ENCODE measurements at regions not wholly inside any gene's neighbourhood (a gene's known extent, or its start where the extent isn't known, plus 50 kb on each side); places are given as distances from the start of the nearest gene placed in this dataset.

DNA sequence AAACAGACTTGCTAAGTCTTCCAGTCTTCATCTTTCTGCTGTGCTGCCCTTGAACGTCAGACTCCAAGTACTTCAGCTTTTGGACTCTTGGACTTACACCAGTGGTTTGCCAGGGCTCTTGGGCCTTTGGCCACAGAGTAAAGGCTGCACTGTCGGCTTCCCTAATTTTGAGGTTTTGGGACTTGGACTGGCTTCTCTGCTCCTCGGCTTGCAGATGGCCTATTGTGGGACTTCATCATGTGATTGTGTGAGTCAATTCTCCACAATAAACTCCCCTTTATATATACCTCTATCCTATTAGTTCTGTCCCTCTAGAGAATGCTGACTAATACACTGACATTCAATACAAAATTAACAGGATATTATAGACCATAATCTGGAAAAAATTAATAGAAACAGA, 628.1 kb downstream of the PLPP3 start:
- DNase-seq = no peak

DNA sequence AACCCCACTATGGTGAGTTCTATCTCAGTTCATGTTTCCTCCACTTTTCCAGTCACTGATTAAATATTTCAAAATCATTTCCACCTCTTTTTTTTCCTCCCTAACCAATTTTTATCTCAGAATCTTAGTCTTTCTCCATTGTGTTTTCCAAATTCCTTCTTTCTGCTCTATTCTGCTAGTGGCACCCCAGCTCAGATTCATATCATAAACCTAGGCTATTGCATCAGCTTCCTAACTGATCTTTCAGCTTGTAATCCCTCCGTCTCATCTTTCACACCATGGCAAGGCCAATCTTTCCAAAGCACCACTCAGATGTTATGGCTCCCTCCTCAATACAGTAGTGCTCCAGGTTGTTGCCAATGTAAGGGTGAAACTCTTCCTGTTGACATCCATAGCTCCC, 631.9 kb downstream of the PLPP3 start:
- DNase-seq = no peak

DNA sequence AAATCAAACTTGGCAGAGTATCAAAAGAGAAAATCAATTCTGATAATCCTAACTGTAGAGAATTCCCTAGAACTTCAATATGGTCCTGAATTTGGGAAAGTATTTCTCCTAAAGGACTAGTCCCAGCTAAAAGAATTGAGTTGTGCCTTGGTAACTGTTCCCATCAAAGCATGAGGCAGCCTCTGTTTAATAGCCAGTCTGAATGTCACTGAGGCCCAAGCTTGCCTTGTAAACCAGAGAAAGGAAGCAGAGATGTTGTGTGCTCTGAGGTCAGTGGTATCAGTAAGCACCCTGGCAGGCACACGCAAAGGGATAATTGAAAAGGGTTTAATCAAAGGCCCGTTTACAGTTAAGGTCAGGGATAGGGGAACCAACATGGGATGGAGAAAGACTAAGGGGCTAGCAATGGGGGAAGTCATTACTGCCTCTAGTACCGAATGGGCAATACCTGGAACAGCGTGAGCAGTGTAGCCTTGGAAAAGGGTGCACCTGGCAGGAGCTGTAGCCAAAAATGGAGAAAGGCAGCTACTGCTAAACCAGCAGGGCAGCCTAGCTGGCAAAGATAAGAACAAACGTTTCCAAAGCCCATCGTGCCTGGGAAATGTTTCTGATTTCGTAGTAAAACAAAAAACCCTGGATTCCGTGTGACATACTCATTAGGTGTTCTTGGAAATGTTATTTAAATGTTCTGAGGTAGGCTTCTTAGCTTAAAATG, 635.5 kb downstream of the PLPP3 start:
- no peak for DNase-seq

DNA sequence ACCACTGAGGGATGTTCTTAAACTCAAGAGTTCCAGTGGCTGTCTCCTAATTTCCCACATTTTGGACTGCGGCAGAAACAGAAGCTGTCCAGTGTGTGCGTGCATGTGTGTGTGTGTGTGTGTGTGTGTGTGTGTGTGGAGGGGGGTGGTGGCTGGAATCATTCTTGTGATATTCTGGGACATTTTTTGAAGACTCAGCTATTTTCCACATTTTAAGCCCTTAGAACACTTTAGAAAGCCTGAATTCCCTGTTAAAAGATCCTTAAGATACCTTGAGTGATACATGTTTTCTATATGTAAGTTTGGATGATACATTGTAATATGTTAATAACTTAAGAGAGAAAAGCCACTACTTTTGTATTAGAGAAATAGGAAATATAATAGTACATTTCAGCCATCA, 636.4 kb downstream of the PLPP3 start:
- DNase-seq = no peak

DNA sequence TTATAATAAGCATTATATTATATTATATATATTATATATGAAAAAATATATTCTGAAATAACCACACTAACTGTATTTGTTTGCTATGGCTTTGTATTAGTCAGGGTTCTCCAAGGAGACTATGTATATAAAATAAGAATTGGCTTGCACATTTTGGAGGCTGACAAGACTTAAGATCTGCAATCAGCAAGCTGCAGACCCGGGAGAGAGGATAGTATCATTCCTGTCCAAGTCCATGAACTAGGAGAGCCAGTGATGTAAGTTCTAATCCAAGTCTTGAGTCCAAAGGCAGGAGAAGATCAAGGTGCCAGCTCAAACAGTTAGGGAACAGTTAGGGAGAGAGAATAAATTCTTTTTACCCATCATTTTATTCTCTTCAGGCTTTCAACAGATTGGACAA, 639.5 kb downstream of the PLPP3 start:
- no peak for DNase-seq

DNA sequence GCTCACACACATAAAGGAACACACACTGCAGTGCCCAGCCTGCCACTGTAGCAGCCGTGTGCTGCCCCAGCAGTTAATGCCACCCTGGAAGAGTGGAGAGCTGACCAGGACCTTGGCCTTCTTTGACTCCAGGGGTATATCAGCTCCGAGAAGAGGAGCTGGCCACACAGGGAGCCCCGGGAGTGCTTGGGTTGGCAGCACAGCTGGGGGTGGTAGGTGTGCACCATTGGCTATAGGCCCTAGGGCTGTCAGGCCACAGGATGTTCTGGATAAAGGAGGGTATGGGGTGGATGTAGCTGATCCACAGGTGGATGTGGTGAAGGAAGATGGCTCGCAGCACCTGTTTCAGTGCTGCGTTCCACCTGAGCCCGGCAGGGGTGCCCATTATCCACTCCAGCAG, 640.5 kb downstream of the PLPP3 start:
- DNase-seq = no peak

DNA sequence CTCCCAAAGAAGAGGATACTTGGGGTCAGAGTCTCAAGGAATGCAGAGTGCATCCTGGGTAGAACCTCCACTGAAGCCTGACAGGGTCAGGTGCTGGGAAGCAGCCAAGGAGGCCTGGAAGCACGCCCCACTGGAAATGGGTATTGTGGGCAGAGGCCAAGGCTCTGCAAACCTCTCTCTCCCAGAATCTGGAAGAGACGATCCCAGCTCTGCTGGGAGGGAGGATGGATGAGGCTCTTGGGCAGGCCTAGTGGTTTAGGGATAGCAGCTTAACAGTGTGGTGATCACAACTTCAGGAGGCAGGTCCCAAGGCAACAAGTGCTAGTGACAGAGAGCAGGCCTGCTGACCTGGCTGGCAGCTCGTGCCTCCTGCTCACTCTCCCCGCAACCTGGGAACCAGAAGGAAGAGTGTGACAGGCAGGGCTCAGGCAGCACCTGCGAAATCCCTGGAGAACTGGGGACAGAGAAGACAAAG, 641.0 kb downstream of the PLPP3 start:
- no peak for DNase-seq

DNA sequence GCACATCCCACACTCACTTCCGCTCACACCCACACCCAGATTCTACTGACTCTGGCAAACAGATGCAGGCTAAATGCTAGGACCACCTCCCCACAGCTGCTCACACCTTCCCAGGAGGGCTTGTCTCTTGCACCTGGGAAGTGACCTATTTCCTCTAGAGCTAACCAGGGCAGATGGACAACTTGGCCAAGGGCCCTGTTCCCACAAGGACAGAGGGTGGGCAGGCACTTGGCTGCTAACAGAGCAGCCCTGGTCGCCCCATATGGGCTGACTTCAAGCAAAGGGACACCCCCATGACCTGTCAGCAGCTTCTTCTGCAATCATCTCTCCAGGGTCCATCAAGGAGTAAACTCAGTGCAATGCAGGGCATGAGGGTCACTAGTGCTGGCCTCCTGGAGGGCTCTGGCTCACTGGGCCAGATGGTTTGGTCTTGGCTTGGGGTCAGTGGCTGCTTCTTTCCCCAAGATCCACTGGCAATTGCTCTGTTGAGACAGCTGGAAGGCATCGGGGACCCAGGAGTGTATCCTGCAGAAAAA, 641.5 kb downstream of the PLPP3 start:
- DNase-seq = no peak

DNA sequence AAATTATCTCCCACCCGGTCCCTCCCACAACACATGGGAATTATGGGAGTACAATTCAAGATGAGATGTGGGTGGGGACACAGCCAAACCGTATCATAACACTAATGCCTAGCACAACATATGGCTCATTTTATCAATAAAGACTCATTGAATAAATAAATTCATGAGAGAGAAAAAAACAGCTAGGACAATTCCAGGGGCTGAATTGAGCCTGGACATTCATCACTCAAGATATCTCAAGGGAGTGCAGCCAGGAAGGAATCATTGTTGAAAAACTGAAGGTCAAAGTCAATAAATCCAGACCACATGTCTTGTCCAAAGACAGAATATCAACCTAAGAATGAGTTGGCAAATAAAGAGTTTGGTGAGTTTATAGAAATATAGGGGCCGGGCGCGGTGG, 644.1 kb downstream of the PLPP3 start:
- no peak for DNase-seq

DNA sequence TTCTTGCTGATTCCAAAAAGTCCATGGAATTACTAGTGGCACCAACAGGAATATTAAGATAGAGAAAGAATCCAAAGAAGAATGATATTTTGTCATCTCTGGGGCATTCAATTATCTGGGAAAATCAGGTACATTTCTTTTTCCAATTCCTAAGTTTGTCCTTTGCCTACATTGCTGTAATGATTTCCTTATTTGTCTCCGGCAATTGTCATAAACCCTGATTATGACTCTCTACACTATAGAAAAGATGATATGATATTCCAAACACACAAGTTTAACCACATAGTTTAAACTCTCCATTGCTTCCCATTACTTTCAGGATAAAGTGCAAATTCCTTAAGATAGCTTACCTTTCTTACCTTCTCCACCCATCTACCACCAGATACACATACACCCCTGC, 647.0 kb downstream of the PLPP3 start:
- DNase-seq = no peak

DNA sequence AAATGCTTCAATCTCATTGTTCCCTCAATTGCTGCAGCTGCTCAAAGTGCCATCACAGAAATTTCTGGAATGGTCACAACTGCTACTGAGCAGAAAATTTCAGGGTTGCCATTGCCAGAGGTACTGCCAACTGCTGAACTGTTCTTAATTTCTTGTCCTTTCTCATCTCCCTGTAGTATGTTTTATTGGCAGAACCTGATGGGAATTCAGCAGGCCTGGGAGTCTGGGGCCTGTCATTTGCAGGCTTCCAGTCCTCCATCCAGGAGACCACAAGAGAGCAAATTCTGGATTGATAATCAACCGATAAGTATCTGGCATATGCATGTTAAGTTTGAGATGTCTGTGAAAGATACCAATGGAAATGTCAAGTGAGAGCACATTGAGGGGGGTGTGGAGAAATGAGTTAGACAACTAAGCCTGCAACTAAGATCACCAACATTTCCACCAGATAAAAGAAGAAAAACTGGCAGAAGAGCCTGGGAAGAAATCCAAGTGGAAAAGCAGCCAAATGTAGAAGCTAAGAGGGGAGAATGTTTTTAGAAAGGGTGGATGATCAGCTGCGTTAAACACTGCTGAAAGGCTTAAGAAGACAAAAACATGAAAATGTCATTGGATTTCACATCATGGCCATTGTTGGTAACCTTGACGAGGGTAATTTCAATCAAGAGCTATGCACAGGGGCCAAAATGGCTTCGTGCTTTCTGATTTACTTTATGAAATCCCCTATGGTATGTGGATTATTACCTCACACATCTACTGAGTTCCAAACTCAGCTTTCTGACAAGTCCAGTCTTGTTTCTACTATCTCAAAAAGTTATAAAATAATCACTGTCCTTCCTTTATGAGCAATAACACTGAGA, 648.1 kb downstream of the PLPP3 start:
- DNase-seq = no peak

DNA sequence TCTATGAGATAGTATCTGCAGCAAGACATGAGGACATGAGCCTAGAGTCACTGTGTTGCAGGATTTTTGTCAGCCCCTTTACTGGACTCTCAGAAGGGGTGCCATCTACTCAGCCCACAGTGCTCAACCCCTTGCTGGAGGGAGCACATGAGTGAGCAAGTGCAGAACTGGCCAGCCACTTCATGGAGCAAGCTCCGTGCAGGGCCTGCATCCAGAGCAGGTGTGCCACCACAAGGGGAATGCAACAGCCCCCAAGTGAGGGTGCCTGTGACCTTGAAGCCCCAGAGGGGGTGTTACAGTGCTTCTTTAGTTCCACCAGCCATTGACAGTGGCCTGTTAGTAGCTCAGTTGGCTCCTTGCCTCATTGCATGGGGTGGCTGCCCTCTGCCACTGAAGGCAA, 649.7 kb downstream of the PLPP3 start:
- DNase-seq = no peak

DNA sequence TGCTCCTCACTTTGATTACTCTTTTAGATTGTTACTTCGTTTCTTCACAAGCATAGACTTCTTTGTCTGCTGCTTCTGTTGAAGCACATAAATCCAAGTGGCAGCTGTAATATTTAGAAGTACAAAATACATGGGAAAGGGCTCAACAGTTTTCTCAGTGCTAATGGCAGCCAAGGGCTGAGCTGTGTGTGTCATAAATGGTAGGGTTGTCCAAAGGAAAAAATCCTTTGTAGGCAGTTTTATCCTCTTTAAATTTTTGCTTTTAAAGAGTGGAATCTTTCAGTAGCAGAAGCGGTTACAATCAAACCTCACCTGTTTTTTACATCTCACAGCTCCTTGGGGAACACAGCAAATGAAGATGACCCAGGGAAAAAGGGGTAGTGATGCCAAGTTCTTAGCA, 650.8 kb downstream of the PLPP3 start:
- DNase-seq = no peak

DNA sequence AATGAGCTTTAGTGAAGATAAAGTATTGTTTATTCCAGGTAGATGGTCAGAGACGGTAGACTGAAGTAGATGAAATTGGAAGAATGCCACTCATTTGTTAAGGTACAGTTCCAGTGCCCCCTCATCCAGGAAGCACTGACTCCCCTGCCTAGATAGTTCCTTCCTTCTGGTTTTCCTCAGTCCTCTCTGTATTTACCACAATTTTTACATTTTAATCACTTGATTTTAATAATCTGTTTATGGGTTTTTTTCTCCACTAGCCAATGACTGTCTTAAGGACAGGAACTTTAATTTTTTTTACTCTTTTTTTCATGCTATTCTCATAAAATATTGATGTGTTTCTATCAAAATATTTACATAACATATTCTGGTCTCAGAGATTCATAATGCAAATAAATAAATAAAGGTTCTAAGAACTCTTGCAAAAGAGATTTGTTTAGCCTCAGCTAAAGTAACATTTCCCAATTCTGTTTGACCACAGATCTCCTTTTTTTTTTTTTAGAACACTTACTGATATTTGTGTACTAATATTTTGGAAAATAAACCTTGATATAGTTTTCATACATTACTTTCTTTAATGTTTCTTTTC, 651.6 kb downstream of the PLPP3 start:
- no peak for DNase-seq

DNA sequence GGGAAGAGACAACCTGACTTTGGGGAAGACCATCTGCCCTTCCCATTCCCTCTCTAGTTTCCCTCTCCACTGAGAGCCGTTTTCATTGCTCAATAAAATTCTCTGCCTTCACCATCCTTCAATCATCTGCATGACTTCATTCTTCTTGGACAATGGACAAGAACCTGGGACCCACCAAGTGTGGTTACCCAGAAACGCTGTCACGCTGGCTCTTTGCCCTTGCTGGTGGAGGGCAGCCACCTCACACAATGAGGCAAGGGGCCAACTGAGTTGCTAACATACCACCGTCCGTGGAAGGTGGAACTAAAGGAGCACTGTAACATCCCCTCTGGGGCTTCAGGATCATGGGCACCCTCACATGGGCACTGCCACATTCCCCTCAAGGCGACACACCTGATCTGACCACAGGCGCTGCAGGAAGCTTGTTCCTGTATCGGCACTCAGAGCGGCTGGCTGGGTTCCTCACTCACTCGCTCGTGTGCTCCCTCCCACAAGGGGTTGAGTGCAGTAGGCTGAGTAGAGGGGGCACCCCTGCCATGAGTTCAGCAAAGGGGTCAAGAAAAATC, 652.4 kb downstream of the PLPP3 start:
- DNase-seq = no peak

DNA sequence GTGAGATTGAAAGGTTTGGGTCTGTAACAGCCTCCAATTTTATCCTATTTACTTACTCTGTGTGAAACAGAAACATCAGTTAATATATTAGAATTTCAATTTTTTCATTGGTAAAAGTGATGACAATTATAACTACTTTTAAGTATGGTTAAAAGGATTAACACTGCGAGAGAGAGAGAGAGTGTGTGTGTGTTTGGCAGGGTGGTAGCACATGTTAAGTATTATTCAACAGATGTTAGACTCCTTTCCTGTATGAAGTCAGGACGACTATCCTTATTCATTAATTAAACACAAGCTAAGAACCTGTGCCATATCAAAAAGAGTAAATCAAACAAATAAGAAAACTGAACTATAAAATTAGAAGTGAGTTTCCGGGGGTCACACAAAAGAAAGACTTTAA, 662.5 kb downstream of the PLPP3 start:
- DNase-seq = no peak

DNA sequence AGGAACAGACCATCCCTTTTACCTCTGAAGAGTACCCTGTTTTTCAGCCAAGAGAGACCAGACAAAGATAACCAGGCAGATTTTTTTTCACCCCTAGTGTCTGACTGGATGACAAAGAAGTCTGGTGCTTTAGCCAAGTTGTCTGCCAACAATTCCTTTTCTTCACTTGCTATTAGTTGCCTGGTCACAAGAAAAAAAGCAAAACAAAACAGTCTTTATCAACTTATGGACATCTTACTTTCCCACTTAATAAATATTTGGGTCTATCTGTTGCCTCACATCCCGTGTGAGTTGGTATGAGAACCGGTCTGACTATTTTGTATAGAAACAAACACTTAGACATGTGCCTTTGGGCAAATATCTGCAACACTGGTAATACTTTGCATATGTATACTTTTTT, 662.9 kb downstream of the PLPP3 start:
- DNase-seq = no peak

DNA sequence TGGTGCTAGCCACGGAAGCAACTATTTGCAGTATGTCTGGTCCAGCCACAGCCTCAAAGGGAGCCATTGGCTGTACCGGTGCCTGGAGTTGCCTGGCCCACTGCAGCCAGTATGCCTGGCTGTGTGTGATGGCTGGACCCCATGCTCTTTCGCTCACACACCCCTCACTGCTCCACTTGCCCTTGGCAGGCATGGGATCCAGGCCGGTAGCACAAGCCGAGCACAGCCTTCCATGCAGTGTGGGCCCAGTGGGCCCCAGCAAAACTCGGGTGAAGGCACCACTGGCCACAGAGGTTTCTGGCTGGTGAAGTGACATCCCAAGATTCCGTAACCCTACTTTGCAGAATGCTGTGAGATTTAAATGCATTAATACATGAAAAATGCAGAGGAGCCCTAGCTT, 665.8 kb downstream of the PLPP3 start:
- DNase-seq = no peak

DNA sequence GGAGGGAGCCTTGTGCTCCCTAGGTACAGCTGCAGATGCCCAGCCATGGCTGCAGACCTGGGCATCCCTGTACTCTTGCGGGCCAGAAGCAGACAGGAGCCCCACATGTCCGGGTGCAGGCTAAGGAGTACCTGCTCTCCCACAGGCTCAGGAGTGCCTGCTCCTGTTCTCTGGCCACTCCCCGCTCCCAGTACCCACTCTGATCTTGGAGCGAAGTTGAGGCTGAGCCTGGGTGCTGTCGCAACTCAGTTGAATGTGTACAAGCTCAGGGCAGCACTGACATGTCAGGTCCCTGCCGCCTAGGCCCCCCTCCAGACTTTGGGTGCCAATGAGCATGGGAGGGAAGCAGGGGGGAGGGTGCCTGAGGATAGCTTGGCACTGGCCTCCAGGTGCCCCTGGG, 666.9 kb downstream of the PLPP3 start:
- DNase-seq = no peak

DNA sequence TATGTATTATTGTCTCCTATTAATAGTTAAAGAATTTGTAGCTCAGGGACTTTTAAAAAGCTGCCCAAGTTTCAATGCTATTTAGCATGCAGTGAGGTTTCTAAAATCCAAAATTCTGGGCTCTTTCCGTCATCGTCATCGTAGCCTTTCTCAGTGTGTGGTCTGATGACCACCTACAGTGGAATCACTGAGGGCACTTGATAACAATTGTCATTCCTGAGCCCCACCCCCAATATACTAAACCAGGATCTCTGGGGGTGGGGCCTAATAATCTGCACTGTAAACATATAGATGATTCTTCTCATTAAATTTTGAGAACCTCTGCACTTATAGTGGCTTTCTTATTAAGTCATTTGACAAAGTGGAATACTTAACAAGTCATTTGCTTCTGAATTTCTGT, 674.8 kb downstream of the PLPP3 start:
- no peak for DNase-seq

DNA sequence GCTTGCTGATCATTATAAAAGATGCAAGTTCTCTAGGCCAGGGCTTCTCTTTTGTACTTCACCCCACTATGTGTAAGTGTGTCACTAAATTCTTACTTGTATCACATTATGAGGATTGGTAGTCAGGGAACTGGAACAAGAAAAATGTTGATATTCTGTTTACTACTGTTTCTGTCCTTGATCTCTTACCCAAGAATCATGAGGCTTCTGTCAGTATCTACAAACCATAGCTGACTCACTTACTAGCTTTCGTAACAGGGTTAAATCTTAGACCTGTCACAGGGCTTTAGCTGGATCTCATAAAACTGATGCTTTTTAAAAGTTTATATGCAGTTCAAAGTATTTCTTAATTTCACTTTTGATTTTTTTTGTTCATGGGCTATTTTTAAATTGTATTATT, 681.2 kb downstream of the PLPP3 start:
- no peak for DNase-seq

DNA sequence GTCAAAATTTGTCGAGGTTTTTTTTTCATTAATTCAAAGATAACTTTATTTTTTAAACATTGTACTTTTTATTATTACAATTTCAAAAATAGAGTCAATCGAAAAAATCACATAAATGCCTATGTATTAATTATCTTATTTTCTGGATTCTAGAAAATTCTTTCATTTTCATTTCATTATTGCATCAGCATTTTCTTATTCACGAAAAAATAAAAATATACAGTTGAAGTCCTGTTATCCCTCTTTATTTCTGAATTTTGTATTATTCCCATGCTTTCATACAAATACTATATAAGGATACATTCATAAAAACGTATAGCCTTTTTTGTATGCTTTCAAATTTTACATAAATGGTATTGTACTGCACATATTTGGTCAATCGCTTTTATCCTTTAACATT, 681.0 kb upstream of the USP24 start:
- no peak for DNase-seq

DNA sequence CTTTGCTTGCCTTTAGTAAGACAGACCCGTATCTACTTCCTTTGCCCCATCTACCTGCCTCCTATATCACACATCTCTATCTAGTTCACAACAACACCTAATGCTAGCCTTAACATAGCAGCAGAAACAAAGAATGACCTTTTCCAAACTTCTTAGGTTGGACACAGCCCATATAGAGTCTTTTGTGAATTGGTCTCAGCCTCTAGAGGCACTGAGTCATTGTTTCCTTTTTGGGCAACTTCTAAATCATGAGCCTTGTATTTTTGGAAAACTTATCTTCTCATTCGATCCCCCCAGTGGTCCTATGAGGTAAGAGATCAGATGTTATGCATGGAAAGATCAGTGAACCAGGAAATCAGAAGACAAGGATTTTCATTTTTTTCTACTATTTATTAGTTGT, 679.4 kb upstream of the USP24 start:
- DNase-seq = no peak

DNA sequence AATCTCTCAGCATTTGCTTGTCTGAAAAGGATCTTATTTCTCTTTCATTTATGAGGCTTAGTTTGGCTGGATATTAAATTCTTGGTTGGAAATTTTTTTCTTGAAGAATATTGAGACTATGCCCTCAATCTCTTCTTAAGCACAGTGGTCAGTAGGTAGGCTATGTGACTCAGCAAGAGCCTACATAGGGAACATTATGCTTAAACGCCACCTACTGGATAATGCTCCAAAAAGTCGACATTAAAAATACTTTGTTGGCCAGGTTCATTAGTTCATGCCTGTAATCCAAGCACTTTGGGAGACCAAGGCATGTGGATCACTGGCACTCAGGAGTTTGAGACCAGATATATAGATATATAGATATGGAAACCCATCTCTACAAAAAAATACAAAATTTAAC, 678.0 kb upstream of the USP24 start:
- DNase-seq = no peak
